ENCODE measurements at regions not wholly inside any gene's neighbourhood (a gene's known extent, or its start where the extent isn't known, plus 50 kb on each side); places are given as distances from the start of the nearest gene placed in this dataset.

DNA sequence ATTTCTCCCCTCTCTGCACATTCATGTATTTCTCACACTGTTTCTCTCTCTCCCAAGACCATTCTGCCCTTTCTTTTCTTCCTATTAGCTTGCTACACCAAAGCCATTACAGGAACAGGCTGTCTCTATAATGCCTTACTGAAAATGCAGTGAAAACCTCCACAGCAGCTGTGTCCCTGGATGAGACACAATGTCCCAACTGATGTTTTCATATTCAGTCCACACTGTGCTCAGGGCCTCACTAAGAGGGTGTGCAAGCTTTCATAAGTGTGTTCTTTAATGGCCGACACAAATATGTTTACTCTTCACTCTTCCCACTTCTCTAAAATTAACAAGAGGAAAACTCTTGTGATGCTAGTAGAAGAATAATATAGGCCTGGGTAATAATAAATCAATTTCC, 163.4 kb downstream of the KCTD12 start:
- no peak for TF ChIP-seq ELF4 (IDR thresholded peaks at IDR 0.05)
- TF ChIP-seq SP1 (IDR thresholded peaks at IDR 0.05) = no peak
- TF ChIP-seq FOXA1 (IDR thresholded peaks at IDR 0.05) = no peak
- TF ChIP-seq BHLHE40 (IDR thresholded peaks at IDR 0.05; ENCODE audit: borderline replicate concordance) = no peak

All from HEK293T (cell line).